ENCODE measurements at regions not wholly inside any gene's neighbourhood (a gene's known extent, or its start where the extent isn't known, plus 50 kb on each side); places are given as distances from the start of the nearest gene placed in this dataset.
"Not testable (repeated sequence)": the region's sequence is repeated elsewhere in the genome, so short reads cannot be mapped to it uniquely, and the experiment has no call there.

GRCh38 chr2:163086940-163087339, 248.4 kb upstream of the KCNH7 start:
- no peak for DNase-seq (ENCODE audit: low read depth, low spot score)

- DNase-seq (ENCODE audit: low read depth, low spot score): not testable (repeated sequence)
Measured at GRCh38 chr2:163085366-163086024, 246.9 kb upstream of the KCNH7 start.

- DNase-seq (ENCODE audit: low read depth, low spot score): no peak
Measured at GRCh38 chr2:163081754-163082153, 243.2 kb upstream of the KCNH7 start.

GRCh38 chr2:163077241-163077640, 238.7 kb upstream of the KCNH7 start:
- DNase-seq (ENCODE audit: low read depth, low spot score): no peak

GRCh38 chr2:163066085-163066484, 227.5 kb upstream of the KCNH7 start:
- DNase-seq (ENCODE audit: low read depth, low spot score): no peak

GRCh38 chr2:163062524-163062923, 224.0 kb upstream of the KCNH7 start:
- no peak for DNase-seq (ENCODE audit: low read depth, low spot score)

GRCh38 chr2:163046615-163047014, 208.0 kb upstream of the KCNH7 start:
- no peak for DNase-seq (ENCODE audit: low read depth, low spot score)

GRCh38 chr2:163045830-163046229, 207.3 kb upstream of the KCNH7 start:
- DNase-seq (ENCODE audit: low read depth, low spot score): no peak

GRCh38 chr2:163044114-163044513, 205.5 kb upstream of the KCNH7 start:
- DNase-seq (ENCODE audit: low read depth, low spot score): no peak

GRCh38 chr2:163043201-163043600, 204.6 kb upstream of the KCNH7 start:
- DNase-seq (ENCODE audit: low read depth, low spot score): no peak

- DNase-seq (ENCODE audit: low read depth, low spot score): no peak
Measured at GRCh38 chr2:163039266-163039665, 200.7 kb upstream of the KCNH7 start.

- no peak for DNase-seq (ENCODE audit: low read depth, low spot score)
Measured at GRCh38 chr2:163028807-163029206, 190.2 kb upstream of the KCNH7 start.

- DNase-seq (ENCODE audit: low read depth, low spot score): not testable (repeated sequence)
Measured at GRCh38 chr2:163026136-163026775, 187.7 kb upstream of the KCNH7 start.

- DNase-seq (ENCODE audit: low read depth, low spot score): not testable (repeated sequence)
Measured at GRCh38 chr2:163016882-163017281, 178.3 kb upstream of the KCNH7 start.

GRCh38 chr2:163011000-163011399, 172.4 kb upstream of the KCNH7 start:
- DNase-seq (ENCODE audit: low read depth, low spot score): no peak

GRCh38 chr2:163008642-163009041, 170.1 kb upstream of the KCNH7 start:
- no peak for DNase-seq (ENCODE audit: low read depth, low spot score)

- no peak for DNase-seq (ENCODE audit: low read depth, low spot score)
Measured at GRCh38 chr2:162994718-162995117, 156.2 kb upstream of the KCNH7 start.

GRCh38 chr2:162992828-162993227, 154.3 kb upstream of the KCNH7 start:
- DNase-seq (ENCODE audit: low read depth, low spot score): no peak

- DNase-seq (ENCODE audit: low read depth, low spot score): no peak
Measured at GRCh38 chr2:162989507-162989906, 150.9 kb upstream of the KCNH7 start.

GRCh38 chr2:162974771-162975170, 136.2 kb upstream of the KCNH7 start:
- no peak for DNase-seq (ENCODE audit: low read depth, low spot score)

- no peak for DNase-seq (ENCODE audit: low read depth, low spot score)
Measured at GRCh38 chr2:162972383-162972782, 133.8 kb upstream of the KCNH7 start.

- DNase-seq (ENCODE audit: low read depth, low spot score): no peak
Measured at GRCh38 chr2:162968306-162968705, 129.7 kb upstream of the KCNH7 start.

GRCh38 chr2:162967811-162968210, 129.2 kb upstream of the KCNH7 start:
- DNase-seq (ENCODE audit: low read depth, low spot score): no peak

GRCh38 chr2:162967147-162967546, 128.6 kb upstream of the KCNH7 start:
- DNase-seq (ENCODE audit: low read depth, low spot score): no peak

Data from brain pericyte (primary cell).